ENCODE measurements at regions not wholly inside any gene's neighbourhood (a gene's known extent, or its start where the extent isn't known, plus 50 kb on each side); places are given as distances from the start of the nearest gene placed in this dataset.

GRCh38 chr13:70844391-70845108 is 736.3 kb upstream of the KLHL1 start:
- TF ChIP-seq ZNF223 (tag by site-specific recombination; IDR thresholded peaks at IDR 0.05): no peak
- no peak for TF ChIP-seq ZNF530 (tag by site-specific recombination; IDR thresholded peaks at IDR 0.05; ENCODE audit: low read depth)
- no peak for TF ChIP-seq WT1 (tag by site-specific recombination; IDR thresholded peaks at IDR 0.05)
- no peak for TF ChIP-seq YY2 (tag by site-specific recombination; IDR thresholded peaks at IDR 0.05)
- no peak for TF ChIP-seq AEBP2 (tag by site-specific recombination; IDR thresholded peaks at IDR 0.05; ENCODE audit: borderline replicate concordance)
- no peak for TF ChIP-seq SCRT1 (tag by site-specific recombination; IDR thresholded peaks at IDR 0.05; ENCODE audit: borderline replicate concordance)
- no peak overlapping the region for H3K27ac ChIP-seq (ENCODE audit: extremely low read depth, low read depth, low read length)
- CTCF ChIA-PET: interaction anchor here (0.9 kb wide), 1 partner anchor 35 kb away, joined by 4 read pairs; no protein-coding TSS in a partner anchor
- H3K9me3 ChIP-seq (ENCODE audit: control insufficient read depth, insufficient read depth, low read depth, low read length): no peaks in the 10 kb centered on the region
- no peak overlapping the region for H3K4me3 ChIP-seq (ENCODE audit: low read depth, low read length)
- H3K4me1 ChIP-seq (ENCODE audit: control insufficient read depth, insufficient read depth, low read length): no peaks in the 10 kb centered on the region
- POLR2A ChIA-PET: no interaction called here
- H3K36me3 ChIP-seq (ENCODE audit: control insufficient read depth in 2 of 2, insufficient read depth in 1 of 2, low read length in 2 of 2): no peaks in the 10 kb centered on the region

- H3K4me1 ChIP-seq (ENCODE audit: control insufficient read depth, insufficient read depth, low read length): no peaks in the 10 kb centered on the region
- CTCF ChIA-PET: no interaction called here
- no peak overlapping the region for H3K27ac ChIP-seq (ENCODE audit: extremely low read depth, low read depth, low read length)
- POLR2A ChIA-PET: no interaction called here
- TF ChIP-seq ZNF626 (tag by site-specific recombination; IDR thresholded peaks at IDR 0.05) (no peak), MZF1 (tag by site-specific recombination; IDR thresholded peaks at IDR 0.05; ENCODE audit: borderline replicate concordance) (no peak), PRDM6 (tag by site-specific recombination; IDR thresholded peaks at IDR 0.05) (no peak), ZNF518A (tag by site-specific recombination; conservative IDR thresholded peaks at IDR 0.05; ENCODE audit: low read depth) (no peak), ZNF26 (tag by site-specific recombination; IDR thresholded peaks at IDR 0.05) (no peak), ZXDB (tag by site-specific recombination; IDR thresholded peaks at IDR 0.05) (no peak), TSHZ1 (tag by site-specific recombination; IDR thresholded peaks at IDR 0.05; ENCODE audit: borderline replicate concordance) (no peak), ZNF621 (tag by site-specific recombination; IDR thresholded peaks at IDR 0.05) (no peak), ZNF776 (tag by site-specific recombination; IDR thresholded peaks at IDR 0.05; ENCODE audit: borderline replicate concordance) (no peak)
- no peaks in the 10 kb centered on the region for H3K36me3 ChIP-seq (ENCODE audit: control insufficient read depth in 2 of 2, insufficient read depth in 1 of 2, low read length in 2 of 2)
- no peak overlapping the region for H3K4me3 ChIP-seq (ENCODE audit: low read depth, low read length)
- no peaks in the 10 kb centered on the region for H3K9me3 ChIP-seq (ENCODE audit: control insufficient read depth, insufficient read depth, low read depth, low read length)
Measured at GRCh38 chr13:70842062-70842644, 733.9 kb upstream of the KLHL1 start.

All from HEK293 (cell line).